RWPE1 (cell line): ENCODE measurements at regions not wholly inside any gene's neighbourhood (a gene's known extent, or its start where the extent isn't known, plus 50 kb on each side); places are given as distances from the start of the nearest gene placed in this dataset.

ENCODE experiments used
- CTCF ChIA-PET: fragments of 350-600 bp; sonication (Branson Sonifier 250); formaldehyde crosslinking; extraction: SDS; loops from one replicate; lab custom pipeline; 2021; lab: Yijun Ruan, JAX
- POLR2A ChIA-PET: fragments of 400-600 bp; formaldehyde crosslinking; extraction: SDS; loops from one replicate; lab custom pipeline; 2020; ENCODE audit warnings: antibody characterized with exemption; ENCODE audit not compliant: low non-redundant PET; lab: Yijun Ruan, JAX
- DNase-seq: peaks from one replicate; pipeline ENCODE4 v3.0.0; 2012; ENCODE audit warnings: low spot score
- H3K27ac ChIP-seq: fragments of 450-650 bp; 2 replicates; pipeline ENCODE4 v1.5.1; 2017
- TF ChIP-seq, protein P1 (sequence below): fragments of 450-650 bp; conservative IDR thresholded peaks from 2 replicates; pipeline ENCODE4 v1.5.1; 2017; ENCODE audit warnings: low read depth, mild to moderate bottlenecking

DNA sequence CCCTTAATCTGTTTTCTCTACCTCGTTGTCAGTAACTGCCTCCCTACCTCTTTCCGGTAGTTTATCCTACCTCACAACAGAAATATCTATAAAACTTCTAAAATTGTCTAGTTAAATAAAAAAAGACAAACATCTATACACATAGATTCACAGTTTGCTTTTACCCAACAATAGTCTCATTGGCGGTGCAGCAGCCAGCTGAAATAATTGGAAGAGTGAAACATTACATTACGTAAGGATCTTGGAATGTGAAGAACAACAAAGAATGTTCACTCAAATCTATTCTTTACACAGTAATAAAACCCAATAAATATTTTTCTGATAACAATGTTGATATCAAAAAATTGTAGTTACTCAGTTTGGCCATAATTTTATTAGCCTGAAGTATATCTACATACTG lies 115.5 kb upstream of the ARPP21 start:
- no peak for DNase-seq
- no peak overlapping the region for H3K27ac ChIP-seq
- ChIA-PET CTCF (no interaction called here), POLR2A (no interaction called here)
- TF ChIP-seq, protein P1, sequence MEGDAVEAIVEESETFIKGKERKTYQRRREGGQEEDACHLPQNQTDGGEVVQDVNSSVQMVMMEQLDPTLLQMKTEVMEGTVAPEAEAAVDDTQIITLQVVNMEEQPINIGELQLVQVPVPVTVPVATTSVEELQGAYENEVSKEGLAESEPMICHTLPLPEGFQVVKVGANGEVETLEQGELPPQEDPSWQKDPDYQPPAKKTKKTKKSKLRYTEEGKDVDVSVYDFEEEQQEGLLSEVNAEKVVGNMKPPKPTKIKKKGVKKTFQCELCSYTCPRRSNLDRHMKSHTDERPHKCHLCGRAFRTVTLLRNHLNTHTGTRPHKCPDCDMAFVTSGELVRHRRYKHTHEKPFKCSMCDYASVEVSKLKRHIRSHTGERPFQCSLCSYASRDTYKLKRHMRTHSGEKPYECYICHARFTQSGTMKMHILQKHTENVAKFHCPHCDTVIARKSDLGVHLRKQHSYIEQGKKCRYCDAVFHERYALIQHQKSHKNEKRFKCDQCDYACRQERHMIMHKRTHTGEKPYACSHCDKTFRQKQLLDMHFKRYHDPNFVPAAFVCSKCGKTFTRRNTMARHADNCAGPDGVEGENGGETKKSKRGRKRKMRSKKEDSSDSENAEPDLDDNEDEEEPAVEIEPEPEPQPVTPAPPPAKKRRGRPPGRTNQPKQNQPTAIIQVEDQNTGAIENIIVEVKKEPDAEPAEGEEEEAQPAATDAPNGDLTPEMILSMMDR = no peak

DNA sequence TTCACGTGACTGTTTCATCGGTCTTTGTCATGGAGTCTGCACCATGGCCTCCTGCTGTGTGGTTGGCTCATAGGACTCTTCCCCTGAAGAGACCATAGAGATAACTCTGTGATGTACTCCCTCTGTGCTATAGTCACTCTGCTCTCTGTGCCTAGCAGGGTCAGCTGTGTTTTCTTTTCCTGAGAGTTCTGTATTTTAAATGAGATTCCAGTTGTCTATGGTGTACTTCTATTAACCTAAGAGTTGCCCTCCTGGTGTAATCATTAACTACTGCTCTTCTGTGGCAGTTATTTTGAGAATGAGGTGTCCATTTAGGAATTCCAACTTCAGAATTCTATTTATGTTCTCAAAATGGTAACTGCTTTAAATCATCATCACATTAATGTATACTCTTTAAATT lies 114.5 kb upstream of the ARPP21 start:
- CTCF ChIA-PET = no interaction called here
- POLR2A ChIA-PET = no interaction called here
- no peak for DNase-seq
- TF ChIP-seq, protein P1 = no peak
- H3K27ac ChIP-seq = no peak overlapping the region

DNA sequence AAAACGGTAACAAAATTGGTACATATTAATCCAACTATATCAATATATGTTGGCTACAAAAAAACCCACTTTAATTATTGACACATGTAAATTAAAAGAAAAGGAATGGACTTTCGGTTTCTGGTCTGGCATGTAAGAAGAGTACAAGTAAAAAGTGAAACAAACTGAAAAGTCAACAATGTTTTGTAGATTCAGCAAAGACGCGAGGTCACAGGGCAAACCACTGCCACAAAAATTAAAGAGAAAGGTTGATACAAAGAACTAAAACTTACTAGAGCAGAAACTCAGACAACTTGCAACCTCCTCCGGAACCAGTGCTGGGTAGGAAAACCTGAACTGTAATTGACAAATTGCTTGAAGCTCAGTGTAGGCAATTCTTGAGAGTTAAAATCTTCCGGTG lies 110.6 kb upstream of the ARPP21 start:
- POLR2A ChIA-PET = no interaction called here
- no peak overlapping the region for H3K27ac ChIP-seq
- no peak for DNase-seq
- CTCF ChIA-PET = no interaction called here
- TF ChIP-seq, protein P1 = no peak

DNA sequence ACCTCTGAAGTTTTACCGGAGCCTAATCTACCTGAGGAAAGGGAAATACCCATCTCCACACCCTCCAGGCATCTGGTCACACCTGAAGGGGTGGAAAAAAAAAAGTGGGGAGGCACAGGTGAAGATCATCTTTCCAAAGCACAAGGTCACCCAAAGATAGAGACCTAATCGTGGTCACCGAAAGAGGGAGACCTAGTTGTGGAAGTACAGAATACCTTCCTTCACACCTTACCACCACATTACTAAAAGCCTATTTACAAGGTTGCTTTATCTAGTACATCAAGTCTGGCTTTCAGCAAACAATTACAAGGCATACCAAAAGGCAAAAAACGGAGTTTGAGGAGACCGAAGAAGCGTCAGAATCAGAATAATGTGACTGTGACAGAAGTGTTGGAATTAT lies 110.0 kb upstream of the ARPP21 start:
- ChIA-PET CTCF (no interaction called here), POLR2A (no interaction called here)
- TF ChIP-seq, protein P1 = no peak
- DNase-seq = no peak
- H3K27ac ChIP-seq = no peak overlapping the region

DNA sequence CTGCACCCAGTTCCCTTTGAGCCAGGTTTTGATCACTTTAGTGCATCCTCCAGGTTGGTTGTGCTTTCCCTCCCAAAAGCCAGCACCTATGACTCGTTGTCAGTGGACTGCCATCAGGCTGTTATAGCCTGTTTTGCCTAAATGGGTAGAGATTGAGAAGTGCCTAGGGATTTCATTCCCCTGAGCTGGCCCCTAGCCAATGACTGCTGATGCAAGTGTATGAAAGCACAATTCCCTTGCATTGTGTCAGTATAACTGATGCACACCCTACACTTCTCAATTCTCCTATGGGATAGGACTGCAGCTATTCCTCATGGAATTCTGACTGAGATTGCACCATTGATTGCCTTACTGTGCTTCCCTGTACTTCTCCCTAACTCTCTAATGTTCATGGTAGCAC lies 102.1 kb upstream of the ARPP21 start:
- no peak overlapping the region for H3K27ac ChIP-seq
- TF ChIP-seq, protein P1 = no peak
- POLR2A ChIA-PET = no interaction called here
- DNase-seq = no peak
- CTCF ChIA-PET = no interaction called here

DNA sequence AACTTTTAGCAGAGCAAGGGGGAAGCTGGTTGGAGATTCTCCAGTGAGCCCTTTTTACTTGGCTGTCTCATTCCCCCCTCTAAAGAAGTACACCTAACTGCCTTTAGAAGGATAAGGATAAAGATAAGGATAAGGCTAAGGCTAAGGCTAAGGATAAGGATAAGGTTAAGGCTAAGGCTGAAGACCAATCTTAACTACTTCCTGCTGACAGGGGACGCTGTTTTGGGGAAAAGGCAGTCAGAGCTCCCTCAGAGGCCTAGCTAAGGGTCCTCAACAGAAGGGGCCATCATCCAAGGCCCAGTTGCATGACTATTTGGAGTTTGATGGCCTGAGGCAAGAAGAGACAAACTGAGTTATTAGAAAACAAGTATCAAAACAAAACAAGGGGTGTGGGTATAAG lies 94.3 kb upstream of the ARPP21 start:
- DNase-seq = no peak
- ChIA-PET CTCF (no interaction called here), POLR2A (no interaction called here)
- TF ChIP-seq, protein P1 = no peak
- H3K27ac ChIP-seq = no peak overlapping the region

DNA sequence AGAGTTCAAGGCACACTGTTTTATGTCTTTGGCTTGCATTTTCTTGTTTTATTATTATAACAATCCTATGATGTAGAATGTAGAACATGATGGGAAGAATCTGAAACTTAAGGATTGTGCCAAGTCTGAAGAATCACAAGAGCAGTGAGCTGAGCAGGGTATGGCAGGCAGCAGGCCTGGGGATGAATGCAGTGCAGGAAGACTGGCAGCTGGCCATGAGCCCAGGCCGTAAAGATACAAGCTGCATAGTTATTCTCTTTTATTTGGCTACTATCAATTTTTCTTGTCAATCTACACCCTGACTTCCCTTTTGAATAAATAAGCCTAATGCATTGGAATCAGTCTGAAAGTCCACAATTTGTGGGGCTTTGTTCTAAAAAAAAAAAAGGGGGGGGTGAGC lies 89.6 kb upstream of the ARPP21 start:
- TF ChIP-seq, protein P1 = no peak
- CTCF ChIA-PET = no interaction called here
- DNase-seq = no peak
- no peak overlapping the region for H3K27ac ChIP-seq
- POLR2A ChIA-PET = no interaction called here
